HTR-8/SVneo (cell line): ENCODE measurements at regions not wholly inside any gene's neighbourhood (a gene's known extent, or its start where the extent isn't known, plus 50 kb on each side); places are given as distances from the start of the nearest gene placed in this dataset.
A peak's percentile ranks its signal among the peaks of the same experiment; 100 is the strongest.

Experiments
- DNase-seq: peaks from one replicate; pipeline ENCODE4 v3.0.0; 2011; ENCODE audit warnings: low spot score, mixed read lengths; ENCODE audit not compliant: insufficient read length
- FAIRE-seq: peaks from 2 replicates; lab custom pipeline; 2011; peaks lifted over from hg19 to GRCh38; lab: Jason Lieb, UNC

GRCh38 chr9:87813119-87813463, 69.6 kb upstream of the SPATA31E1 start:
- FAIRE-seq (no peak), DNase-seq (peak; percentile 5)

GRCh38 chr9:87816036-87816435, 66.6 kb upstream of the SPATA31E1 start:
- DNase-seq (no peak), FAIRE-seq (no peak)

GRCh38 chr9:87818308-87818707, 64.4 kb upstream of the SPATA31E1 start:
- no peak for FAIRE-seq
- DNase-seq: no peak

GRCh38 chr9:87824216-87824875, 58.3 kb upstream of the SPATA31E1 start:
- no peak for FAIRE-seq
- no peak for DNase-seq

- no peak for DNase-seq
- FAIRE-seq: no peak
These were observed 57.8 kb upstream of the SPATA31E1 start for GRCh38 chr9:87824886-87825285.

GRCh38 chr9:87826331-87826730, 56.3 kb upstream of the SPATA31E1 start:
- FAIRE-seq (no peak), DNase-seq (no peak)

GRCh38 chr9:87827341-87827740, 55.3 kb upstream of the SPATA31E1 start:
- no peak for FAIRE-seq

GRCh38 chr9:87829756-87830155, 52.9 kb upstream of the SPATA31E1 start:
- no peak for FAIRE-seq
- no peak for DNase-seq

More at GRCh38 chr9:87827341-87827740, 55.3 kb upstream of the SPATA31E1 start:
- DNase-seq: no peak

- no peak for DNase-seq
- FAIRE-seq: no peak
These were observed 52.2 kb upstream of the SPATA31E1 start for GRCh38 chr9:87830446-87830845.

GRCh38 chr9:87831159-87831558, 51.5 kb upstream of the SPATA31E1 start:
- no peak for DNase-seq
- no peak for FAIRE-seq
